ENCODE measurements at regions not wholly inside any gene's neighbourhood (a gene's known extent, or its start where the extent isn't known, plus 50 kb on each side); places are given as distances from the start of the nearest gene placed in this dataset.
"Not testable (repeated sequence)": the region's sequence is repeated elsewhere in the genome, so short reads cannot be mapped to it uniquely, and the experiment has no call there.

- TF ChIP-seq CTCF (IDR thresholded peaks at IDR 0.05; ENCODE audit: poor library complexity, severe bottlenecking): no peak
- H3K4me3 ChIP-seq (ENCODE audit: severe bottlenecking): no peak overlapping the region
- ATAC-seq (ENCODE audit: low read depth) (no peak), DNase-seq (ENCODE audit: low spot score) (no peak)
- peaks cover 13% of the 10 kb centered on the region for H3K27me3 ChIP-seq (ENCODE audit: insufficient read depth, poor library complexity, severe bottlenecking)
- H3K4me1 ChIP-seq (ENCODE audit: insufficient read depth, poor library complexity, severe bottlenecking): no peaks in the 10 kb centered on the region
- no peaks in the 10 kb centered on the region for H3K9me3 ChIP-seq (ENCODE audit: severe bottlenecking)
- no peak overlapping the region for H3K27ac ChIP-seq (ENCODE audit: poor library complexity, severe bottlenecking)
- no peaks in the 10 kb centered on the region for H3K36me3 ChIP-seq (ENCODE audit: low read depth)
Observed at GRCh38 chr14:44612002-44612401, 104.9 kb upstream of the FSCB start.

GRCh38 chr14:44609876-44610510, 102.9 kb upstream of the FSCB start:
- H3K4me1 ChIP-seq (ENCODE audit: insufficient read depth, poor library complexity, severe bottlenecking): no peaks in the 10 kb centered on the region
- TF ChIP-seq CTCF (IDR thresholded peaks at IDR 0.05; ENCODE audit: poor library complexity, severe bottlenecking): no peak
- H3K36me3 ChIP-seq (ENCODE audit: low read depth): no peaks in the 10 kb centered on the region
- DNase-seq (ENCODE audit: low spot score) (no peak), ATAC-seq (ENCODE audit: low read depth) (no peak)
- H3K9me3 ChIP-seq (ENCODE audit: severe bottlenecking): no peaks in the 10 kb centered on the region
- no peak overlapping the region for H3K4me3 ChIP-seq (ENCODE audit: severe bottlenecking)
- peaks cover 8% of the 10 kb centered on the region for H3K27me3 ChIP-seq (ENCODE audit: insufficient read depth, poor library complexity, severe bottlenecking)
- no peak overlapping the region for H3K27ac ChIP-seq (ENCODE audit: poor library complexity, severe bottlenecking)

- Histone ChIP-seq H3K4me3 (ENCODE audit: severe bottlenecking) (no peak overlapping the region), H3K27me3 (ENCODE audit: insufficient read depth, poor library complexity, severe bottlenecking) (peaks cover 8% of the 10 kb centered on the region), H3K4me1 (ENCODE audit: insufficient read depth, poor library complexity, severe bottlenecking) (no peaks in the 10 kb centered on the region), H3K36me3 (ENCODE audit: low read depth) (no peaks in the 10 kb centered on the region), H3K9me3 (ENCODE audit: severe bottlenecking) (no peaks in the 10 kb centered on the region), H3K27ac (ENCODE audit: poor library complexity, severe bottlenecking) (no peak overlapping the region)
- ATAC-seq (ENCODE audit: low read depth) (no peak), DNase-seq (ENCODE audit: low spot score) (no peak)
- no peak for TF ChIP-seq CTCF (IDR thresholded peaks at IDR 0.05; ENCODE audit: poor library complexity, severe bottlenecking)
Observed at GRCh38 chr14:44609201-44609600, 102.1 kb upstream of the FSCB start.

GRCh38 chr14:44607701-44608100, 100.6 kb upstream of the FSCB start:
- no peak for TF ChIP-seq CTCF (IDR thresholded peaks at IDR 0.05; ENCODE audit: poor library complexity, severe bottlenecking)
- no peak for DNase-seq (ENCODE audit: low spot score)
- no peaks in the 10 kb centered on the region for H3K9me3 ChIP-seq (ENCODE audit: severe bottlenecking)
- no peak overlapping the region for H3K4me3 ChIP-seq (ENCODE audit: severe bottlenecking)
- no peaks in the 10 kb centered on the region for H3K36me3 ChIP-seq (ENCODE audit: low read depth)
- ATAC-seq (ENCODE audit: low read depth): no peak
- H3K27me3 ChIP-seq (ENCODE audit: insufficient read depth, poor library complexity, severe bottlenecking): peaks cover 8% of the 10 kb centered on the region
- H3K27ac ChIP-seq (ENCODE audit: poor library complexity, severe bottlenecking): no peak overlapping the region
- no peaks in the 10 kb centered on the region for H3K4me1 ChIP-seq (ENCODE audit: insufficient read depth, poor library complexity, severe bottlenecking)

GRCh38 chr14:44606576-44606975, 99.5 kb upstream of the FSCB start:
- TF ChIP-seq CTCF (IDR thresholded peaks at IDR 0.05; ENCODE audit: poor library complexity, severe bottlenecking): no peak
- Histone ChIP-seq H3K27me3 (ENCODE audit: insufficient read depth, poor library complexity, severe bottlenecking) (peaks cover 8% of the 10 kb centered on the region), H3K9me3 (ENCODE audit: severe bottlenecking) (no peaks in the 10 kb centered on the region), H3K4me3 (ENCODE audit: severe bottlenecking) (no peak overlapping the region), H3K4me1 (ENCODE audit: insufficient read depth, poor library complexity, severe bottlenecking) (no peaks in the 10 kb centered on the region), H3K27ac (ENCODE audit: poor library complexity, severe bottlenecking) (no peak overlapping the region), H3K36me3 (ENCODE audit: low read depth) (no peaks in the 10 kb centered on the region)
- DNase-seq (ENCODE audit: low spot score) (no peak), ATAC-seq (ENCODE audit: low read depth) (no peak)

GRCh38 chr14:44601266-44601665, 94.2 kb upstream of the FSCB start:
- H3K9me3 ChIP-seq (ENCODE audit: severe bottlenecking); H3K36me3 ChIP-seq (ENCODE audit: low read depth): not testable (repeated sequence)

More at GRCh38 chr14:44601266-44601665, 94.2 kb upstream of the FSCB start:
- not testable (repeated sequence) for H3K4me3 ChIP-seq (ENCODE audit: severe bottlenecking); H3K27me3 ChIP-seq (ENCODE audit: insufficient read depth, poor library complexity, severe bottlenecking); H3K27ac ChIP-seq (ENCODE audit: poor library complexity, severe bottlenecking); H3K4me1 ChIP-seq (ENCODE audit: insufficient read depth, poor library complexity, severe bottlenecking); DNase-seq (ENCODE audit: low spot score); ATAC-seq (ENCODE audit: low read depth)

Data from RWPE2 (cell line).